Mesodermal cell (in vitro differentiated cells): ENCODE measurements at regions not wholly inside any gene's neighbourhood (a gene's known extent, or its start where the extent isn't known, plus 50 kb on each side); places are given as distances from the start of the nearest gene placed in this dataset.

Experiments used
- H3K27ac ChIP-seq: 2 replicates; pipeline ENCODE4 v1.7.0; 2013; ENCODE audit warnings: mild to moderate bottlenecking, low read depth, low read length, moderate library complexity; ENCODE audit not compliant: severe bottlenecking
- H3K36me3 ChIP-seq: 2 replicates; pipeline ENCODE4 v1.7.1; 2013; ENCODE audit warnings: mild to moderate bottlenecking, low read length, moderate library complexity; ENCODE audit not compliant: control insufficient read depth, insufficient read depth
- H3K4me1 ChIP-seq: one replicate; pipeline ENCODE4 v1.7.1; 2013; ENCODE audit warnings: mild to moderate bottlenecking, low read length; ENCODE audit not compliant: insufficient read depth, control insufficient read depth, poor library complexity, severe bottlenecking
- H3K4me3 ChIP-seq: 2 replicates; pipeline ENCODE4 v1.7.0; 2013; ENCODE audit warnings: low read length, control low read depth, mild to moderate bottlenecking; ENCODE audit not compliant: insufficient read depth, poor library complexity, severe bottlenecking; ENCODE audit errors: extremely low read depth
- H3K9me3 ChIP-seq: 2 replicates; pipeline ENCODE4 v1.7.1; 2013; ENCODE audit warnings: mild to moderate bottlenecking, low read length, moderate library complexity; ENCODE audit not compliant: control insufficient read depth
- WGBS, 2 experiments: methylation state at CpG; one replicate each; pipeline ENCODE4 v1.1.5; 2013; ENCODE audit warnings: missing lambda C conversion rate in 2 of 2; ENCODE audit not compliant: insufficient coverage in 2 of 2; 5-methylcytosine and 5-hydroxymethylcytosine counted together

GRCh38 chr6:26251354-26252076 lies 113.5 kb upstream of the BTN3A2 start:
- peak overlapping the region; percentile 77 for H3K4me3 ChIP-seq
- no peaks in the 10 kb centered on the region for H3K36me3 ChIP-seq
- 0% methylated on average over 13 to 26 of the region's 32 CpGs for WGBS, 2 experiments
- no peaks in the 10 kb centered on the region for H3K9me3 ChIP-seq
- peak overlapping the region; percentile 87 for H3K27ac ChIP-seq
- no peaks in the 10 kb centered on the region for H3K4me1 ChIP-seq

DNA sequence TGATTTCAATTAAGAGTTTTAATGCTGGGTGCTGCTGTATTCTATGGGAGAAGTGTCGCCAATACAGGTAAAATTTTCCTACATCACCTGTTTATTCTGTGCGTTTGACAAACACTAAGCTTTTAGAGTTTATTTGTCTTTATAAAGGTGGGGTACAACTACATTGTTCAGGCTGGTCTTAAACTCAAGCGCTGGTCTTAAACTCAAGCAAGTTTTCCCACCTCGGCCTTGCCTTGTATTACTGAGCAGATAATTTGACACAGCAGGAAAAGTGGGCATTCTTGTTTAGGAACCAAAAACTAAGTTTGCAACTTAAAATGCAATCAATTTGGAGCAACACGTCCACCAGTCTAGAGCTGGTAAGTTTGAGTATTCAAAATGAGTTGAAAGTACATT lies 112.9 kb upstream of the BTN3A2 start:
- WGBS, 2 experiments = 0% methylated on average over 1 of the region's 5 CpGs; no CpG with 5 or more reads in 1 of the 2 experiments
- H3K4me3 ChIP-seq = peak overlapping the region; percentile 77

GRCh38 chr6:26254724-26255123 lies 110.3 kb upstream of the BTN3A2 start:
- 83% methylated on average over 3 of the region's 4 CpGs; no CpG with 5 or more reads in 1 of the 2 experiments for WGBS, 2 experiments
- no peaks in the 10 kb centered on the region for H3K36me3 ChIP-seq
- H3K27ac ChIP-seq = no peak overlapping the region
- H3K9me3 ChIP-seq = no peaks in the 10 kb centered on the region
- H3K4me3 ChIP-seq = no peak overlapping the region
- no peaks in the 10 kb centered on the region for H3K4me1 ChIP-seq

More for the DNA sequence above, 112.9 kb upstream of the BTN3A2 start:
- Histone ChIP-seq H3K9me3 (no peaks in the 10 kb centered on the region), H3K4me1 (no peaks in the 10 kb centered on the region), H3K36me3 (no peaks in the 10 kb centered on the region), H3K27ac (peak overlapping the region; percentile 87)

- H3K9me3 ChIP-seq = no peaks in the 10 kb centered on the region
- H3K4me3 ChIP-seq = no peak overlapping the region
- WGBS, 2 experiments = 76 to 90% methylated on average over 6 to 7 of the region's 7 CpGs
- H3K27ac ChIP-seq = no peak overlapping the region
- H3K36me3 ChIP-seq = no peaks in the 10 kb centered on the region
- no peaks in the 10 kb centered on the region for H3K4me1 ChIP-seq
Measured at GRCh38 chr6:26257272-26257671, 107.7 kb upstream of the BTN3A2 start.

- Histone ChIP-seq H3K36me3 (no peaks in the 10 kb centered on the region), H3K27ac (no peak overlapping the region), H3K4me1 (no peaks in the 10 kb centered on the region), H3K9me3 (no peaks in the 10 kb centered on the region), H3K4me3 (no peak overlapping the region)
- 84 to 86% methylated on average over 4 to 5 of the region's 5 CpGs for WGBS, 2 experiments
Measured at GRCh38 chr6:26258212-26258977, 106.6 kb upstream of the BTN3A2 start.

- Histone ChIP-seq H3K27ac (no peak overlapping the region), H3K4me1 (no peaks in the 10 kb centered on the region), H3K4me3 (no peak overlapping the region), H3K36me3 (no peaks in the 10 kb centered on the region), H3K9me3 (no peaks in the 10 kb centered on the region)
- WGBS, 2 experiments = 89 to 91% methylated on average over 5 to 7 of the region's 7 CpGs
Measured at GRCh38 chr6:26260110-26260637, 104.8 kb upstream of the BTN3A2 start.

GRCh38 chr6:26260725-26261490 lies 104.1 kb upstream of the BTN3A2 start:
- Histone ChIP-seq H3K4me1 (no peaks in the 10 kb centered on the region), H3K9me3 (no peaks in the 10 kb centered on the region), H3K27ac (no peak overlapping the region), H3K4me3 (no peak overlapping the region), H3K36me3 (no peaks in the 10 kb centered on the region)
- WGBS, 2 experiments = 57 to 95% methylated on average over 1 to 2 of the region's 6 CpGs

DNA sequence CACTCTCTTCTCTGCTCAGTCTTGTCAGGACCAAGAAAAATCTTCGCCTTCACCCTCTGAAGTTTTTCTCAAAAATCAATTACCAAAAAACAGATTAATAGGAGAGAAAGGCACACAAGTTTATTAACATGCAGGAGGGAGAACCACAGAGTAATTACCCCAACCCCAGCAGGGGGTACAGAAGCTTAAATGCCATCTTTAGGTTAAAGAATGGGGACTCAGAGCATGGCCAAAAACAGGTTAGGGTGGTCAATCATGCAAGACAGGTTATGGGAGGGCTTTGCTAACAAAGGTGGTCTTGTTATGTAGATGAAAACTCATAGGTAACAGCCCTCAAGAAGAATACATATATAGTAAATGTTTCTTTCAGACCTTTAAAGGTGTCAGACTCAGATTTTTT lies 100.5 kb upstream of the BTN3A2 start:
- no CpG with 5 or more reads among the region's 1 CpG for WGBS, 2 experiments

DNA sequence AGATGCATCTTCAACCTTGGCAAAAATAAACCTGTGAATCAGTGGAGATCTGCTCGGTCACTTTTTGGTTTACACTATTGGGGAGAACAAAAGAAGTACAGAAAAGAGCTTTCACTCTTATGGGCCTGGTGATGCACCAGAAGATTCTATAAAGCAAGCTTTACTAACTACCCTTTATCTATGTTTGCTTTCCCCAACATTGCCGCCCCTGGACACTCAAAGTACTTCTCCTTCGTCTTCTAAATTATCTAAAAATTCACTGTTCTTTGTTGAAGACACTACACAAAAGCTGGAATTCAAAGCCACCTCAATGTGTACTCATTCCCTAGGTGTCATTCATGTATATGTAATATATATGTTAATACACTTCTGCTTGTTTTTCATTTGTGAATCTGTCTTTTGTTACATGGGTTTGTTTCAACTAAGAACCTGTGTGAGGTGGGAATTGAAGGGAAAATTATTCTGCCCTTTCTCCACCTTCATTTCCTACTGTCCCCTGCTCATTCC lies 97.9 kb upstream of the BTN3A2 start:
- 86 to 93% methylated on average over 1 to 3 of the region's 3 CpGs for WGBS, 2 experiments
- Histone ChIP-seq H3K9me3 (no peaks in the 10 kb centered on the region), H3K4me1 (peaks cover 6% of the 10 kb centered on the region), H3K27ac (no peak overlapping the region), H3K4me3 (no peak overlapping the region), H3K36me3 (no peaks in the 10 kb centered on the region)

More for the DNA sequence above, 100.5 kb upstream of the BTN3A2 start:
- H3K4me3 ChIP-seq = no peak overlapping the region
- H3K4me1 ChIP-seq = no peaks in the 10 kb centered on the region
- no peaks in the 10 kb centered on the region for H3K36me3 ChIP-seq
- no peaks in the 10 kb centered on the region for H3K9me3 ChIP-seq
- H3K27ac ChIP-seq = no peak overlapping the region

DNA sequence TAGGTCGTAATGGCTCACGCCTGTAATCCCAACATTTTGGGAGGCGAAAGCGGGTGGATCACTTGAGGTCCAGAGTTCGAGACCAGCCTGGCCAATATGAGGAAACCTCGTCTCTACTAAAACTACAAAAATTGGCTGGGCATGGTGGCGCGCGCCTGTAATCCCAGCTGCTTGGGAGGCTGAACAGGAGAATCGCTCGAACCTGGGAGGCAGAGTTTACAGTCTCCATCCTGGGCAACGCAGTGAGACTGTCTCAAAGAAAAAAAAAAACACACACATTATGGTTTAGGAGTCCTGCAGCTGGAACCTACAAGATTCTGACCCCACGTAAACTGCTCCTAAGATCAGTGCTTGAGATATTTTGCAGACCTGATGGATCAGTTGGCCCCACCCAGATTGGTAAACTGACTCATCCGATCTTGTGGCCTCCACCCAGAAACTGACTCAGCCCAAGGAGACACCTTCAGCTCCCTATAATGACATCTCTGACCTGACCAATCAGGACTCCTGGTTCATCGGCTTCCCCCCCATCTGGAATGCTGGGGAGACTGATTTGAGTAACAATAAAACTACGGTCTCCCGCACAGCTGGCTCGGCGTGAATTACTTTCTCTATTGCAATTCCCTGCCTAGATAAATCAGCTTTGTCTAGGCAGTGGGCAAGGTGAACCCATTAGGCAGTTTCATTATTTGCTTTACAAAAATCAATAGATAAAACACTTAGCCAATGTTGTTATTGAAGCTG lies 96.2 kb upstream of the BTN3A2 start:
- Histone ChIP-seq H3K9me3 (no peaks in the 10 kb centered on the region), H3K4me3 (peak overlapping the region; percentile 63), H3K27ac (no peak overlapping the region), H3K4me1 (peaks cover 6% of the 10 kb centered on the region), H3K36me3 (no peaks in the 10 kb centered on the region)
- 69 to 77% methylated on average over 16 to 19 of the region's 19 CpGs for WGBS, 2 experiments
